Fibroblast of pulmonary artery (primary cell): ENCODE measurements at regions not wholly inside any gene's neighbourhood (a gene's known extent, or its start where the extent isn't known, plus 50 kb on each side); places are given as distances from the start of the nearest gene placed in this dataset.

Experiments used
- DNase-seq: peaks from one replicate; pipeline ENCODE4 v3.0.0-alpha.2; 2010; ENCODE audit warnings: low read depth
- H3K4me3 ChIP-seq: replicated peaks from 2 replicates; pipeline ENCODE4 v1.5.1; 2011; ENCODE audit warnings: low read depth, mild to moderate bottlenecking, control low read depth, low read length, moderate library complexity
- TF ChIP-seq, protein P1 (sequence below): IDR thresholded peaks from 2 replicates; pipeline ENCODE4 v1.5.1; 2011; ENCODE audit warnings: mild to moderate bottlenecking, control low read depth, low read length, inconsistent platforms; ENCODE audit errors: missing control alignments

- no peak overlapping the region for H3K4me3 ChIP-seq
- TF ChIP-seq, protein P1, sequence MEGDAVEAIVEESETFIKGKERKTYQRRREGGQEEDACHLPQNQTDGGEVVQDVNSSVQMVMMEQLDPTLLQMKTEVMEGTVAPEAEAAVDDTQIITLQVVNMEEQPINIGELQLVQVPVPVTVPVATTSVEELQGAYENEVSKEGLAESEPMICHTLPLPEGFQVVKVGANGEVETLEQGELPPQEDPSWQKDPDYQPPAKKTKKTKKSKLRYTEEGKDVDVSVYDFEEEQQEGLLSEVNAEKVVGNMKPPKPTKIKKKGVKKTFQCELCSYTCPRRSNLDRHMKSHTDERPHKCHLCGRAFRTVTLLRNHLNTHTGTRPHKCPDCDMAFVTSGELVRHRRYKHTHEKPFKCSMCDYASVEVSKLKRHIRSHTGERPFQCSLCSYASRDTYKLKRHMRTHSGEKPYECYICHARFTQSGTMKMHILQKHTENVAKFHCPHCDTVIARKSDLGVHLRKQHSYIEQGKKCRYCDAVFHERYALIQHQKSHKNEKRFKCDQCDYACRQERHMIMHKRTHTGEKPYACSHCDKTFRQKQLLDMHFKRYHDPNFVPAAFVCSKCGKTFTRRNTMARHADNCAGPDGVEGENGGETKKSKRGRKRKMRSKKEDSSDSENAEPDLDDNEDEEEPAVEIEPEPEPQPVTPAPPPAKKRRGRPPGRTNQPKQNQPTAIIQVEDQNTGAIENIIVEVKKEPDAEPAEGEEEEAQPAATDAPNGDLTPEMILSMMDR, result no peak
- no peak for DNase-seq
Observed at GRCh38 chr19:28963486-28964250, 249.3 kb downstream of the UQCRFS1 start.

GRCh38 chr19:28961772-28962500 is 251.0 kb downstream of the UQCRFS1 start:
- TF ChIP-seq, protein P1, result no peak
- peak; percentile 76 for DNase-seq
- no peak overlapping the region for H3K4me3 ChIP-seq

DNA sequence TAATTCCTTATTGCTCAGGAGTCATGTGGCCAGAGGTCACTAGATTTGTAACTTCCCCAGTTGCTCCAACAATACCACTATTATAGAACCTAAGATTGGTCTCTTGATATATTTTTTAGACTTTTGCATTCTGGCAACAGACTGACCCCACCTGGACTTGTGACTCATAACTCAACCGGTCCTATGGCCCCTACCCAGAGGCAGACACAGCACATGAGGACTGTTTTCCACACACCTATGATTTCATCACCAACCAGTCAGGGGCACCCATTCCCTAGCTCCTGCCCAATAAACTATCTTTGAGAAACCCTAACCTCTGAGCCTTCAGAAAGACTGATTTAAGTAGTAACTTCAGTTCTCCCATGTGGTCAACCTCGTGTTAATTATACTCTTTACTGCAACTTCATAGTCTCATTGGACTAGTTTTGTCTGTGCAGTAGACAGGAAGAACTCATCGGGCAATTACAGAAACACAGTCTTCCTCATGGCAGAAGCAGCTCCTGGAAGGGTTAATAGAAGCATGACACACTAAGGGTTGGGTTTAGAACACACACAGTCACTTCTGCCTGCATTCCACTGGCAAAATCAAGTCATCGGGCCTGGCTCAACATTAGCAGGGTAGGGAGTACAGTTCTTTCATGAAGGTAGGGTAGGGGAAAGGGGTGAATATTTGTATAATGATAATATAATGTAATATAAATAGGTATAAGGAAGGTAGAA is 251.8 kb downstream of the UQCRFS1 start:
- TF ChIP-seq, protein P1, result no peak
- no peak overlapping the region for H3K4me3 ChIP-seq
- DNase-seq, result peak; percentile 55

DNA sequence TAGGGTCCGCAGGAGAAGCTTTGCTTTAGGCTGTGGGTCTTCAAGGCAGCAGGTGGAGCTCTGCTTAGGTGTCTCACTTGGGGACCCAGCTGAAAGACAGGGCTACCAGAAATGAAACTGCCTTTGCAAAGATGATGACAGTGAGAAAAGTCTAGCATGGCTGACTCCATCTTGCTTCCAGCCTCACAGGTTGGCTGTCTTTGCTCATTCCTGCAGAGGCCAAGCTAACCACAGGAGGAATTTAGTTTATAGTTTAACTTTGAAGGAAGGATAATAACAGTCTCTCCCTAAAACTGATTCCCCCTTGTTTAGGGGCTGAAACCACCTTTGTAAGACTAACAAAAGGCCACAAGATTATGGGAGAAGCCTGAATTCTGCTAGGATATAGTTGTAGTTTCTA is 252.4 kb downstream of the UQCRFS1 start:
- no peak for DNase-seq
- no peak overlapping the region for H3K4me3 ChIP-seq
- TF ChIP-seq, protein P1, result no peak

DNA sequence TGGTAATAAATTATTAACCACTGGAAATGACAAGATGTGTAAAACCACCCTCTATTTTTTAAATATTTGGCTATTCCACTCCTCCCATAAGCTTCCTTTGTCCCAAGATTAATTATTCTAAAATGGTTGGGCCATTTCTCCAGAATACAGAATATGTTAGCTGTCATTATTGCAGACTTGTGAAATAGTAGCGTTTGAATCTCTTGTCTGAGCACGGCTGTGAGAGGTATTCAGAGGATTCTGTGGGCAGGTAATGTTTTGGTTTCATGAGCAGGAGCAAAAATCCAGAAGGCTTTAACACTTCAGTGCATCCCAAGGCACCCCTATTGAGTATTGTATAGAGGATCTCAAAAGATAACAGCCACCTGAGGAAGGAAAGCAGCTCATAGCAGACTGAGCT is 256.0 kb downstream of the UQCRFS1 start:
- TF ChIP-seq, protein P1, result no peak
- H3K4me3 ChIP-seq, result no peak overlapping the region
- no peak for DNase-seq

DNA sequence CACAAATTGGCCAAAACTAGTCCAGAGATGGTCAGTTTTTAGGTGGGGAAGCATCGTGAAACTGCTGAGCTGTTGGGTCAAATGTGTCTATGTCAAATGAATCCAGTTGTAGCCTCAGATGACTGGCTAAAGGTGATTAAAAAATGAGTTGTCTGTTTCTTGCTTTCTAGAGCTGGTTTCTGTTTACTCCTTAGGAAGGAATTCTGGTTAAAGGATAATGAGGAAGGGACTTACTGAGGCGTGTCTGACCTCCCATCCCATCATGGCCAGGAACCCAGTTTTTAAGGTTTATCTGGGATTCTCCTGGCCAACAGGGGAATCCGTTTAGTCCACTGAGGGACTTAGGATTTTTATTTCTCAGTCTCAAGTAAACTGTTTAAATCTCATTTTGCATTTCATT is 256.5 kb downstream of the UQCRFS1 start:
- TF ChIP-seq, protein P1, result no peak
- no peak overlapping the region for H3K4me3 ChIP-seq
- DNase-seq, result no peak
